T47D (cell line): ENCODE measurements at regions not wholly inside any gene's neighbourhood (a gene's known extent, or its start where the extent isn't known, plus 50 kb on each side); places are given as distances from the start of the nearest gene placed in this dataset.
A peak's percentile ranks its signal among the peaks of the same experiment; 100 is the strongest.
"Not testable (repeated sequence)": the region's sequence is repeated elsewhere in the genome, so short reads cannot be mapped to it uniquely, and the experiment has no call there.

Experiments used
- DNase-seq, 2 experiments: peaks; one replicate each; pipeline versions ENCODE4 v3.0.0 to v3.0.0-alpha.2; 2011 to 2012; ENCODE audit warnings: low read depth in 1 of 2, low spot score in 1 of 2
- JUND ChIP-seq: IDR thresholded peaks from 2 replicates; pipeline ENCODE4 v1.6.1; 2012; ENCODE audit warnings: low read depth
- in situ Hi-C: cut with HindIII; loops from 2 replicates; pipeline ENCODE4 v1.10.0; 2016; ENCODE audit warnings: low sequenced_read_pairs, low pct_unique_long_range_greater_than_20kb

DNA sequence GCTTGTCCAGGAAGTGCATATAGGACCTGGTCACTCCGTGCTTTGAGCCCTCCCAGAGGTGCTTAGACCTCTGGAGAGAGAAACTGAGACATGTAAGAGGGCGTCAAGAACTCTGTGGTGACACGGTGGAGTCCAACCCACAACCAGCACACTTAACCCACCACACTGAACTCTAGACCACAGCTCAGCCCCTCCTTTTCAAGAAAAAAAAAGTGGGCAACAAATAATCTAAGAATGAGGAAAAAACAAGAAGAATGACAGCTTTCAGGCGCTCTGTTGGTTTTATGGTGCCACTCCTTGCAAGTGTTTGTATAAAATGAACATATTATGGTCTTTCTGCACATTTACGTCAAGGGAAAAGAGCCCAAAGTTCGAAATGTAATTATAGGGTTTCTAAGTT is 50.2 kb upstream of the SNAPC3 start:
- TF ChIP-seq JUND: no peak

DNA sequence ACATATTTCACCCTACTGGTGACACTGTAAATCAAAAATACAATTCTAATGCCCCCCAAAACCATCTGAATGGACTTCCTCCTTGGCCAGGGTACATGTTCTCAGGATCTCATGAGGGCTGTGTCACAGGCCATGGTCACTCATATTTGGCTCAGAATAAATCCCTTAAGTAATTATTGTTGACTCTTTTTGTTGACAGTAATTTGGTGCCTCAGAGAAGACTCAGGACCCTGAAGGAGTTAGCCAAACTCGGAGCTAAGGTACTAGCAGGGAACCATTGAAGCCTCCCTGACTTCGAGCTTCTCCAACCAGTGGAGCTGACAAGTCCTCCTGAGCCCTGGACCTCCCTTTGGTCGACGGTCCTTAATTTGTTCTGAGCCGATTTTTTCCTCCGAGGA is 51.2 kb upstream of the SNAPC3 start:
- no peak for TF ChIP-seq JUND
- in situ Hi-C loops: no loop called here

More for the DNA sequence above, 50.2 kb upstream of the SNAPC3 start:
- in situ Hi-C loops: no loop called here
- no peak for DNase-seq

DNA sequence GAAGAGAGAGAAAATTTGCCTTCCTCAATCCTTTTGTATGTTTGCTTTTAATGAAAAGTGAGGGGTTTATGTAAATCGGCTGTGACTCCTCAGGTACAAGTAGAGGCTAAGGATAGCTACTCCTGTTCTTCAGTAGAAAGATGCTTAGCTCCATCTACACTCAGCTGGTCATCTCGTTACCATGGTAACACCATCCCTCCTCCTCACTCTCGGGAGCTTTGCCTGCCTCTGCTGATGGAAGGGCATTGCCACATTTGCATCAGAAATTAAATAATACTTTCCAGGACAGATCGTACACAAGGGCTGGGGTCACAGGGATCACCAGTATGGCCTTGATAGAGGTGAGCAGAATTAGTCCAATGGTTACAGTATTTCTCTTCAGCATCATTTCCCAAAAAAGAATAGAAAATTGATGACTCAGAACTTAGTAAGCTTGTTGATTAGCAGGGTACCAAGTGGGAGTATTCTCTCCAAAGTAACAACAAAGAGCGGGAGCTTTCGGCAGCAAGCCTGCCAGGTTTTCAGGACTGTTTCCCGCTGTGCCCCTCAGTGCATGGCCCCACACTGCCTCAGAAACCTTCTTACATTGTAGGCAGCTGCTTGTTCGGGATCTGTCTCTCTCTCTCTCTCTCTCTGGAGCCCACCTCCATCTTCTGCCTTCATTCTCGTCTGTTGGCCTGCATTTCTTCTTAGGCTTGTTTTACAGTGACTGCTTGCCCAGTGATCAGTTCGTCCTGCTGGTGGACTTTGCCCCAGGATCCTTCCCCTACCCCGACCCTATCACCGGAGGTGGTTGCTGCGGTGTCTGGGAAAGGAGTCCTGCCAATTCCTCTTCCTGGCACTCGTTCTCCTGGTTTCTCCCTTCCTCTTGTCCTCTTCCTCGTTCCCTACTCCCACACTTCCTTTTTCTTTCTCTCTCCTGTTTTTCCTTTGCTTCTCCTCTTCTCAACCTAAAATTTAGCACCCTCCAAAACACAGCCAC is 51.9 kb upstream of the SNAPC3 start:
- DNase-seq: peak in 1 of 2 experiments; percentile 60
- in situ Hi-C loops: no loop called here
- TF ChIP-seq JUND: no peak

More for the DNA sequence above, 51.2 kb upstream of the SNAPC3 start:
- peak in 1 of 2 experiments; percentile 82 for DNase-seq

DNA sequence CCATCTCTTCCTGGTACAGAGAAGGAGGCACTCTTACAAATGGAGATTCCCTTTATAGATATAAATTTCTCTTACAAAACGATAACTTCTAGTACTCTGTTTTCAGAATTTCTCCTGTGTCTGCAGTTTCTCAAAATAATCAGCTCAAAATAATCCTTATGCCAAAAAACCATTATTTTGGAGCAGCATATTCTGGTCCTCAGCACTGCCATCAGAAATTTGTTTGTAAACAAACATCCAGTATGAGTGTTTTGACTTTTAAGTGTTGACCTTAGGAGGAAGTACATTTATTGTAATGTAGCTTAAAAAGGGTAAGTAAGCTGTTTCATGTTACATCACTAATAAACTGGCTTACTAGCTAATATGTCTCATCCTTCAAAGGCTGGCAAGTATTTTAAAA is 52.8 kb upstream of the SNAPC3 start:
- no peak for TF ChIP-seq JUND
- DNase-seq: no peak
- in situ Hi-C loops: no loop called here

DNA sequence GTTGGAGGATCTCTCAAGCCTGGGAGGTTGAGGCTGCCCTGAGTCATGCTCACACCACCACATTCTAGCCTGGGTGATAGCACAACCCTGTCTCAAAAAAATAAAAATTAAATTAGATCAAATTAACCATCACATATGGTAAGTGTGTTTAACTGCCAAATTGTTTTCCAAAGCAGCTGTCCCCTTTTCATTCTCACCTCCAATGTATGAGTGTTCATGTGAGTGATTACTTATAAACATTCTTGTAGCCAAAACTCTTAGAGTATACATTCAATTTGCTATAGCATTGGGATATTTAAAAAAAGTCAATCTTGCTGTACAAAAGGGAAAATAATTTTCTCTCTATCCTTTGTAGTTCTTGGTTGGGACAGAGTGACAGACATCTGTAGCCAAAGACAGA is 53.4 kb upstream of the SNAPC3 start:
- DNase-seq: no peak
- no peak for TF ChIP-seq JUND
- in situ Hi-C loops: no loop called here

DNA sequence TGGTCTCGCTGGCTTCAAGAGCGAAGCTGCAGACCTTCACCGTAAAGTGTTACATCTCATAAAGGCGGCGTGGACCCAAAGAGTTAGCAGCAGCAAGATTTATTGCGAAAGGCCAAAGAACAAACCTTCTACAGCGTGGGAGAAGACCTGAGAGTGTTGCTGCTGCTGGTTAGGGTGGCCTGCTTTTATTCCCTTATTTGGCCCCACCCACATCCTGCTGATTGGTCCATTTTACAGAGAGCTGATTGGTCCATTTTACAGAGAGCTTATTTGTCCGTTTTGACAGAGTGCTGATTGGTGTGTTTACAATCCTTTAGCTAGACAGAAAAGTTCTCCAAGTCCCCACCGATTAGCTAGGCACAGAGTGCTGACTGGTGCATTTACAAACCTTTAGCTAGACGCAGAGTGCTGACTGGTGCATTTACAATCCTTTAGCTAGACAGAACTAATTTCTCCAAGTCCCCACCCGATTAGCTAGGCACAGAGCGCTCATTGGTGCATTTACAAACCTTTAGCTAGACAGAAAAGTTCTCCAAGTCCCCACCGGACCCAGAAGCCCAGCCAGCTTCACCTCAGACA is 57.6 kb upstream of the SNAPC3 start:
- in situ Hi-C loops, DNase-seq: not testable (repeated sequence)

DNA sequence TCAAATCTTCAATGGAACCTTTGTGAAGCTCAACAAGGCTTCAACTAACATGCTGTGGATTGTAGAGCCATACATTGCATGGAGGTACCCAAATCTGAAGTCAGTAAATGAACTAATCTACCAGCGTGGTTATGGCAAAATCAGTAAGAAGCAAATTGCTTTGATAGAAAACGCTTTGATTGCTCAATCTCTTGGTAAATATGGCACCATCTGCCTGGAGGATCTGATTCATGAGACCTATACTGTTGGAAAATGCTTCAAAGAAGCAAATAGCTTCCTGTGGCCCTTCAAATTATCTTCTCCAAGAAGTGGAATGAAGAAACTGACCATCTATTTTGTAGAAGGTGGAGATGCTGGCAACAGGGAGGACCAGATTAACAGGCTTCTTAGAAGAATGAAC is 54.7 kb upstream of the TTC39B start:
- in situ Hi-C loops: no loop called here
- no peak for TF ChIP-seq JUND
- no peak for DNase-seq

DNA sequence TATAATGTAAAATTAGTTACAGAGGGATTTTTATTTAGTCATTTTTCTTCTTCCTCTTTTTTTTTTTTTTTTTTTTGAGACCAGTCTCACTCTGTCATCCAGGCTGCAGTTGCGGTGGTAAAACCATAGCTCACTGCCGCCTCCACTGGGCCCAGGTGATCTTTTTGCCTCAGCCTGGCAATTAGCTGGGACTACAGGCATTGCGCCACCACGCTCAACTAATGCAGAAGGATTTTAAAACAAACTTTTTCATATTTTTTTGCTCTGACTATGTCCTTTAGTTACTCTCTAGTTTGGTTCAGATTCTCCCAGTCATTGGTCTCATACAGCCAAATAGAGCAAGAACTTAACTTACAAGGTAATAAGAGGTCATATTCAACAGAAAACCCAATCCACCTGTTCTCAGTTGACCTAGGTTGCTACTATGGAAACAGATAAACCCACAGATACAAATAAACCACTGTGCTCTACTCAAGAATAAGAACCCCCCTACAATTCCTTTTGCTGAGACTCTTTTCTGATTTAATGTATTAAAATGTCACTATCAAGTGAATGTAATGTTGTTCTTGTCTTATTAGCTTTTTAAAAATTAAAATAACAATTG is 50.1 kb upstream of the TTC39B start:
- DNase-seq: peak in 1 of 2 experiments; percentile 78
- TF ChIP-seq JUND: no peak
- in situ Hi-C loops: no loop called here
